Heart left ventricle (tissue), 13 donors: ENCODE measurements at regions not wholly inside any gene's neighbourhood (a gene's known extent, or its start where the extent isn't known, plus 50 kb on each side); places are given as distances from the start of the nearest gene placed in this dataset.

ENCODE experiments used
- CTCF ChIP-seq, 12 donors: fragments of 200-600 bp; sonication (generic) in 4 of 12; IDR thresholded peaks; one replicate each; pipeline versions ENCODE4 v1.5.0 to v1.8.0; 2018 to 2022; ENCODE audit warnings: antibody characterized with exemption in 12 of 12, mild to moderate bottlenecking in 5 of 12
- POLR2A ChIP-seq, 2 donors: fragments of 450-650 bp; IDR thresholded peaks; one replicate each; pipeline ENCODE4 v1.6.1; 2017; ENCODE audit warnings: antibody characterized with exemption in 2 of 2, mild to moderate bottlenecking in 2 of 2, moderate library complexity in 2 of 2
- donor health status: ischemic (EF 13 %, LVEDD 7.1; RV severe dilation, severe dysfunction).
- donor health status: DM: no; HTN: yes; CAD: no.
- donor health status: DM: no; HTN: no; CAD: no.
- donor health status: ischemic (EF 25% LVEDD 6.9; RV normal size, moderate dysfunction).
- donor health status: ischemic (EF 25% LVEDD 5.7; RV mildly dilated, moderate dysfunction).
- donor health status: ischemic (EF 35%, LVEDD 5.7; RV mildly dilated, moderate dysfunction).
- donor health status: nonischemic (EF 11% LVEDD 7.7; RV severe dilation, severe dysfunction).
- donor health status: DM: yes; HTN: yes; CAD: no.
- donor health status: PGD.
- donor health status: ischemic (EF 29% LVEDD 5.4; RV normal size, mild dysfunction).
- donor health status: nonischemic (EF 23%, LVEDD 6.1; RV moderate dilation, normal function).

DNA sequence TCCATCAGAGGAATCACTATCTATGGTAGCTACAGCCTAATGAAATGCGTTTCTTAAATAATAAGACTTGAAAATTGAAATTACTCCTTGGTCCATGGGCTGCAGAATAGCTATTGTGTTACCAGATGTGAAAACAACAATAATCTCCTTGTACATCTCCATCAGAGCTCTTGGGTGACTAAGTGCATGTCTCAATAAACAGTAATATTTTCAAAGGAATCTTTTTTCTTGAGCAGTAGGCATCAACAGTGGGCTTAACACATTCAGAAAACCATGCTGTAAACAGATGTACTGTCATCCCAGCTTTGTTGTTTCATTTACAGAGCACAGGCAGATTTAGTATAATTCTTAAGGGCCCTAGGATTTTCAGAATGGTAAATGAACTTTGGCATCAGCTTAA lies 67.3 kb downstream of the GLUD2 start:
- no peak for TF ChIP-seq CTCF (IDR thresholded peaks at IDR 0.05)
- TF ChIP-seq POLR2A (IDR thresholded peaks at IDR 0.05), result no peak
